Astrocyte (in vitro differentiated cells and primary cell): ENCODE measurements at regions not wholly inside any gene's neighbourhood (a gene's known extent, or its start where the extent isn't known, plus 50 kb on each side); places are given as distances from the start of the nearest gene placed in this dataset.

Source experiments
- CTCF ChIP-seq: IDR thresholded peaks from 2 replicates; pipeline ENCODE4 v1.5.1; 2011; ENCODE audit warnings: low read depth, mild to moderate bottlenecking, inconsistent platforms, low read length, moderate library complexity; ENCODE audit not compliant: insufficient read depth
- EZH2 ChIP-seq: IDR thresholded peaks from 2 replicates; pipeline ENCODE4 v1.6.1; 2012; ENCODE audit warnings: mild to moderate bottlenecking, low read length, inconsistent platforms; ENCODE audit not compliant: insufficient read depth

- no peak for TF ChIP-seq CTCF
- no peak for TF ChIP-seq EZH2
These were observed 159.8 kb upstream of the FAM241A start for GRCh38 chr4:111985426-111985825.
